ENCODE measurements at regions not wholly inside any gene's neighbourhood (a gene's known extent, or its start where the extent isn't known, plus 50 kb on each side); places are given as distances from the start of the nearest gene placed in this dataset.

GRCh38 chr1:53408013-53408754 is 51.0 kb upstream of the DMRTB1 start:
- TF ChIP-seq CEBPB (IDR thresholded peaks at IDR 0.05; ENCODE audit: low read depth, low read length) (no peak), POLR2A (IDR thresholded peaks at IDR 0.05; ENCODE audit: low read depth, low read length) (no peak), FOS (IDR thresholded peaks at IDR 0.05; ENCODE audit: low read depth, low read length) (peak; percentile 21; the same call in 1 of the 2 replicates), BHLHE40 (IDR thresholded peaks at IDR 0.05; ENCODE audit: low read depth, low read length) (no peak), RCOR1 (IDR thresholded peaks at IDR 0.05; ENCODE audit: insufficient replicate concordance, low read length) (no peak), ELK1 (IDR thresholded peaks at IDR 0.05; ENCODE audit: borderline replicate concordance, low read depth, low read length) (no peak)
- Histone ChIP-seq H3K4me1 (ENCODE audit: control insufficient read depth, insufficient read depth, low read length) (peaks cover 18% of the 10 kb centered on the region), H4K91ac (ENCODE audit: insufficient read depth, low read depth, low read length) (no peak overlapping the region), H4K8ac (ENCODE audit: low read depth in 2 of 2, low read length in 2 of 2) (no peak overlapping the region), H2BK5ac (ENCODE audit: low read depth, low read length, poor library complexity, severe bottlenecking) (no peak overlapping the region), H2AK5ac (ENCODE audit: low read depth, low read length) (no peak overlapping the region), H3K9me3 (ENCODE audit: control insufficient read depth, insufficient read depth, low read length) (no peaks in the 10 kb centered on the region; the same call in 1 of the 2 replicates), H2BK20ac (ENCODE audit: low read depth, low read length) (no peak overlapping the region), H3K36me3 (ENCODE audit: control insufficient read depth, insufficient read depth, low read length) (no peaks in the 10 kb centered on the region), H3K9me1 (ENCODE audit: insufficient read depth, low read length) (peaks cover 13% of the 10 kb centered on the region), H3K23ac (ENCODE audit: low read depth, low read length) (no peak overlapping the region), H3K4ac (ENCODE audit: low read depth, low read length) (no peak overlapping the region), H2AFZ (replicated peaks; ENCODE audit: low read length, poor library complexity) (no peak overlapping the region), H2BK120ac (ENCODE audit: low read depth, low read length) (no peak overlapping the region), H3K9ac (ENCODE audit: low read depth, low read length) (no peak overlapping the region), H3K14ac (replicated peaks; ENCODE audit: low read depth, low read length) (no peak overlapping the region), H3K27ac (ENCODE audit: insufficient read depth, low read length) (no peak overlapping the region), H2AK9ac (replicated peaks; ENCODE audit: low read depth, low read length, poor library complexity) (no peak overlapping the region), H4K5ac (ENCODE audit: low read depth, low read length) (no peak overlapping the region), H3K56ac (ENCODE audit: extremely low read depth, insufficient read depth, low read length) (no peak overlapping the region), H3K4me2 (ENCODE audit: low read depth, low read length) (no peak overlapping the region), H3K79me1 (ENCODE audit: low read depth in 1 of 2, low read length in 2 of 2) (no peaks in the 10 kb centered on the region), H2BK15ac (ENCODE audit: low read depth, low read length) (no peak overlapping the region), H3K27me3 (ENCODE audit: control insufficient read depth, insufficient read depth, low read length) (peaks cover 53% of the 10 kb centered on the region), H3K4me3 (ENCODE audit: insufficient read depth, low read depth, low read length) (no peak overlapping the region), H3K18ac (ENCODE audit: low read depth, low read length) (no peak overlapping the region), H4K20me1 (ENCODE audit: insufficient read depth, low read length) (peaks cover 2% of the 10 kb centered on the region; the same call in 1 of the 2 replicates)
- no TSS peak for BruUV-seq (replicated peaks)
- CTCF ChIA-PET = interaction anchor here (1.1 kb wide), 1 partner anchor 15 kb away, joined by 3 read pairs; no protein-coding TSS in a partner anchor
- POLR2A ChIA-PET (ENCODE audit: unreplicated experiment) = no interaction called here
- ATAC-seq (ENCODE audit: low read depth) (no peak), DNase-seq (peak; percentile 39)
- in situ Hi-C loops (cut with MboI; ENCODE audit: low sequenced_read_pairs) (no loop called here), dilution Hi-C loops (cut with HindIII; ENCODE audit: low sequenced_read_pairs, unreplicated experiment) (no loop called here), intact Hi-C loops (cut with micrococcal nuclease) (no loop called here)
- WGBS, 2 experiments (ENCODE audit: extremely low coverage in 2 of 2, insufficient read length in 1 of 2) = 69% methylated on average over 3 of the region's 6 CpGs; no CpG with 5 or more reads in 1 of the 2 experiments

Measured in IMR-90 (cell line).